ENCODE measurements at regions not wholly inside any gene's neighbourhood (a gene's known extent, or its start where the extent isn't known, plus 50 kb on each side); places are given as distances from the start of the nearest gene placed in this dataset.

DNA sequence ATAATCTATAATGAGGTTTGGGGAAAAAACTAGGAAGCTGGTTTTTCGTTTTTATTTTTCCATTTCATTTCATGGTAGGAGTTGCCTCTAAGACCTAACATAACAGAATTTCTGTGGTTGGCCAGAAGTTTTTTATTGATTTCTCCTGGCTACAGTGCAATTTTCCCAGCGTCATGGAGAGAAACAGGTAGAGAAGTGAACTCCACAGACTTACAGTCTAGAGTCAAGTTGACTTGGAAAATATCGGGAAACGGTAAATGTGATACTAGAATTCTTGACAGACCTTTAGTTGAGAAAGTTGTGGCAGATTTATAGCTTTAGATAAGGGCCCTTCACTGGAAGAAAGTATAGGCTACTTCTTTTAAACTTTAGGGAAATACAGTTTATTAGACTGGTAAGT is 238.3 kb downstream of the DOK5 start:
- DNase-seq = no peak
- Mint-ChIP-seq H3K9me3 (no peaks in the 10 kb centered on the region), H3K27ac (no peak overlapping the region), H3K4me1 (no peaks in the 10 kb centered on the region), H3K27me3 (no peaks in the 10 kb centered on the region), H3K4me3 (no peak overlapping the region), H3K36me3 (ENCODE audit: low read depth) (no peaks in the 10 kb centered on the region)
- POLR2A ChIA-PET = no interaction called here
- CTCF ChIA-PET = no interaction called here

DNA sequence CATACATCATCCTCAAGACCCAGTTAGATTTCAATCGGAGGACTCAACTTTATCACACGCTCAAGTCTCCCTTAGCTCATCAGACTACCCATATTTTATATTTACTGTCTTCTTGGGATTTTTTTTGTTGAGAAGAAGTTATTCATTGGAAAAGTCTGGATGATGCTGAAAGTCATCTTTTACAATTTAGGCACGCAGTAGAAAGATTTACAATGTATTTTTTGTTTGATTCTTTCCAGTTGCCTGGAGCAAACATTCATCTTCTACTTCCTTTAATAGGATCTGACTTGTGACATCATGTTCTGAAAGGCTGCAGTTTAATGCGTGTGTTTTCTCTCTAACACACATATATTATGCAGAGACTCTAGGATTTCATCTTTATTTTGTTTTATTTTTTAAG is 235.7 kb downstream of the DOK5 start:
- POLR2A ChIA-PET = no interaction called here
- no peaks in the 10 kb centered on the region for H3K4me1 Mint-ChIP-seq

DNA sequence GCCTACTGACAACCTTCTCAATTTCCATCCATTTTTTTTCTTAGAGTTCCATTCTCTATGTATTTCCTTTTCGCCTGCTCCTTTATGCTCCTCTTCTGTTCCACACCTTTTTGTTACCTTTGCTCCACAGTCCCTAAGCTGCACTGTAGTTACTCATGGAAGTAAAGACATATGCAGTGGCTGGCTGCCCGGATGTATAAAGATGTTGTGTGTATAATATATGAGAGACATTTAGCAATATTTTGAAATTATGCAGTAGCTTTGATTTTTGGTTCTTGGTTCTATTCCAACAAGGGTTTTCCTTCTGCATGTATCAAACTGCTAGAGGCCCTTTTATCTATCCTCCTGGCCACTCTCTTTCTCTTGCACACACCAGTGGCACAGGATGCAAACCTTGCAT is 234.9 kb downstream of the DOK5 start:
- no peaks in the 10 kb centered on the region for H3K9me3 Mint-ChIP-seq
- H3K4me1 Mint-ChIP-seq = no peaks in the 10 kb centered on the region
- no peak for DNase-seq
- H3K36me3 Mint-ChIP-seq (ENCODE audit: low read depth) = no peaks in the 10 kb centered on the region
- CTCF ChIA-PET = no interaction called here
- H3K27me3 Mint-ChIP-seq = no peaks in the 10 kb centered on the region
- POLR2A ChIA-PET = no interaction called here
- no peak overlapping the region for H3K4me3 Mint-ChIP-seq
- no peak overlapping the region for H3K27ac Mint-ChIP-seq

More for the DNA sequence above, 235.7 kb downstream of the DOK5 start:
- no peaks in the 10 kb centered on the region for H3K27me3 Mint-ChIP-seq
- H3K27ac Mint-ChIP-seq = no peak overlapping the region
- no peak overlapping the region for H3K4me3 Mint-ChIP-seq
- H3K9me3 Mint-ChIP-seq = no peaks in the 10 kb centered on the region
- no peaks in the 10 kb centered on the region for H3K36me3 Mint-ChIP-seq (ENCODE audit: low read depth)
- CTCF ChIA-PET = no interaction called here
- no peak for DNase-seq

GRCh38 chr20:54708229-54708628 is 232.8 kb downstream of the DOK5 start:
- no peak overlapping the region for H3K4me3 Mint-ChIP-seq
- POLR2A ChIA-PET = no interaction called here
- H3K27ac Mint-ChIP-seq = no peak overlapping the region
- DNase-seq = no peak
- no peaks in the 10 kb centered on the region for H3K36me3 Mint-ChIP-seq (ENCODE audit: low read depth)
- no peaks in the 10 kb centered on the region for H3K27me3 Mint-ChIP-seq
- CTCF ChIA-PET = no interaction called here
- H3K4me1 Mint-ChIP-seq = no peaks in the 10 kb centered on the region
- H3K9me3 Mint-ChIP-seq = no peaks in the 10 kb centered on the region

DNA sequence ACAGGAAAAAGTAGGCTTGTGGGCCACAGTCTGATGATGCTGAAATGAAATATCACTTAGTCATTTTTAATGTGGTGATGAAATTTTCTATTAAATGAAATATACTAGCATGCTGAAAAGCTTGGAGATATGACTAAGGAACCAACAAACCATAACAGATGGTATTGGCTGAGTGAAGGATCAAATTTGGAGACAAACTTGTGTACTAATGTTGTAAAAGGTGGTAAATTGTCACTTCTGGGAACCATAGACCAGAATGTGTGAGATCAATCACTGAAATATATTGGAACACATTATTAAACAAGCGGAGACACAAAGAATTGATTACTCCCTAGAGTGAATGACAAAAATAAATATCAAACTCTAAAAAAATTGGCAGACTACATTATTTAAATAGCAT is 232.4 kb downstream of the DOK5 start:
- Mint-ChIP-seq H3K36me3 (ENCODE audit: low read depth) (no peaks in the 10 kb centered on the region), H3K4me1 (no peaks in the 10 kb centered on the region), H3K4me3 (no peak overlapping the region), H3K9me3 (no peaks in the 10 kb centered on the region), H3K27ac (no peak overlapping the region), H3K27me3 (no peaks in the 10 kb centered on the region)
- CTCF ChIA-PET = no interaction called here
- DNase-seq = no peak
- POLR2A ChIA-PET = no interaction called here

- Mint-ChIP-seq H3K9me3 (no peaks in the 10 kb centered on the region), H3K4me3 (no peak overlapping the region), H3K36me3 (ENCODE audit: low read depth) (no peaks in the 10 kb centered on the region), H3K27ac (no peak overlapping the region), H3K27me3 (no peaks in the 10 kb centered on the region), H3K4me1 (no peaks in the 10 kb centered on the region)
- ChIA-PET CTCF (no interaction called here), POLR2A (no interaction called here)
- DNase-seq = no peak
These were observed 231.2 kb downstream of the DOK5 start for GRCh38 chr20:54706581-54706980.

DNA sequence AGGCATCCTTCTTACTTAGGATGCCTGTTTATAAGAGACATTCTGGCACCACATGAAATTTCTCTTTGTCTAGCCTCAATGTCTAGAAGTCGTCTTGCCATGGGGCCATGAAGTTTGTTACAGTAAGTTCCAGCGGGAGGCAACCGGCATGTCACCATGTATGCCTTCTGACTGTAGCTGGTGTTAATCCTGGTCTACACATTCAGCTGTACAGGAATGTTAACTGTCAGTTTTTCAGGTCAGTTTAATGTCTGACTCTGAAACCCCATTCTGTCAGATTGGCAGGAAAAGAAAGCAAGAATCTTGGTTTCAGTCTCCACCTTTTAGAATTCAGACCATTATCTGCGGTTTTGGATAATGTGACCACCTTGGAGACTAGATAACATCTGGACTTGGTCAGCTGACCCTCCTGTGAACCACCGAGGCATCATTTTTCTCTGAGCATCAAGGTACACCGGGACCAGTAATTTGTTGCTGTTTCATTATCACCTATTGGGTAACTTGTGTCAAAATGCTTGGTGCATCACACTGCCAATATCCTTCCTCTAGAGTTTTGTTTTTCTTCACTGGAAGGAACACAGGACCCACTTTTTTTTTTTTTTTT is 228.7 kb downstream of the DOK5 start:
- Mint-ChIP-seq H3K9me3 (no peaks in the 10 kb centered on the region), H3K36me3 (ENCODE audit: low read depth) (no peaks in the 10 kb centered on the region), H3K27ac (no peak overlapping the region), H3K4me3 (no peak overlapping the region), H3K27me3 (no peaks in the 10 kb centered on the region), H3K4me1 (no peaks in the 10 kb centered on the region)
- no peak for DNase-seq
- POLR2A ChIA-PET = no interaction called here
- CTCF ChIA-PET = no interaction called here

Measured in activated CD4-positive, alpha-beta T cell treated with anti-CD3 and anti-CD28 coated beads, Interleukin-2, amount 10 ng/mL, durations not matched to agents 7 days and 5 days (primary cell).